Lower leg skin (tissue), 3 donors: ENCODE measurements at regions not wholly inside any gene's neighbourhood (a gene's known extent, or its start where the extent isn't known, plus 50 kb on each side); places are given as distances from the start of the nearest gene placed in this dataset.

ENCODE experiments used
- POLR2A ChIP-seq, 2 donors: fragments of 450-650 bp; IDR thresholded peaks; one replicate each; pipeline ENCODE4 v1.6.1; 2016 to 2017; ENCODE audit warnings: antibody characterized with exemption in 2 of 2, mild to moderate bottlenecking in 1 of 2, moderate library complexity in 1 of 2
- TF ChIP-seq, protein P1 (sequence below), 3 donors: fragments of 450-650 bp; IDR thresholded peaks; one replicate each; pipeline ENCODE4 v1.5.1; 2016; ENCODE audit warnings: antibody characterized with exemption in 3 of 3, mild to moderate bottlenecking in 3 of 3, moderate library complexity in 2 of 3

GRCh38 chr2:217113491-217113890, 253.6 kb upstream of the TNP1 start:
- TF ChIP-seq, protein P1, sequence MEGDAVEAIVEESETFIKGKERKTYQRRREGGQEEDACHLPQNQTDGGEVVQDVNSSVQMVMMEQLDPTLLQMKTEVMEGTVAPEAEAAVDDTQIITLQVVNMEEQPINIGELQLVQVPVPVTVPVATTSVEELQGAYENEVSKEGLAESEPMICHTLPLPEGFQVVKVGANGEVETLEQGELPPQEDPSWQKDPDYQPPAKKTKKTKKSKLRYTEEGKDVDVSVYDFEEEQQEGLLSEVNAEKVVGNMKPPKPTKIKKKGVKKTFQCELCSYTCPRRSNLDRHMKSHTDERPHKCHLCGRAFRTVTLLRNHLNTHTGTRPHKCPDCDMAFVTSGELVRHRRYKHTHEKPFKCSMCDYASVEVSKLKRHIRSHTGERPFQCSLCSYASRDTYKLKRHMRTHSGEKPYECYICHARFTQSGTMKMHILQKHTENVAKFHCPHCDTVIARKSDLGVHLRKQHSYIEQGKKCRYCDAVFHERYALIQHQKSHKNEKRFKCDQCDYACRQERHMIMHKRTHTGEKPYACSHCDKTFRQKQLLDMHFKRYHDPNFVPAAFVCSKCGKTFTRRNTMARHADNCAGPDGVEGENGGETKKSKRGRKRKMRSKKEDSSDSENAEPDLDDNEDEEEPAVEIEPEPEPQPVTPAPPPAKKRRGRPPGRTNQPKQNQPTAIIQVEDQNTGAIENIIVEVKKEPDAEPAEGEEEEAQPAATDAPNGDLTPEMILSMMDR (IDR thresholded peaks at IDR 0.05) = no peak
- no peak for TF ChIP-seq POLR2A (IDR thresholded peaks at IDR 0.05)
